ENCODE measurements at regions not wholly inside any gene's neighbourhood (a gene's known extent, or its start where the extent isn't known, plus 50 kb on each side); places are given as distances from the start of the nearest gene placed in this dataset.

GRCh38 chr4:44118971-44119680 is 329.5 kb downstream of the KCTD8 start:
- TF ChIP-seq CTCF (IDR thresholded peaks at IDR 0.05; ENCODE audit: insufficient read depth, low read length) (no peak), POLR2AphosphoS5 (IDR thresholded peaks at IDR 0.05; ENCODE audit: low read depth) (no peak), GABPA (IDR thresholded peaks at IDR 0.05; ENCODE audit: low read depth) (no peak)
